PC-3 (cell line): ENCODE measurements at regions not wholly inside any gene's neighbourhood (a gene's known extent, or its start where the extent isn't known, plus 50 kb on each side); places are given as distances from the start of the nearest gene placed in this dataset.

Source experiments
- EZH2phosphoT487 ChIP-seq: fragments of 300-600 bp; sonication (generic); IDR thresholded peaks from 2 replicates; pipeline ENCODE4 v1.6.1; 2018; ENCODE audit warnings: mild to moderate bottlenecking, antibody characterized with exemption, low read length, borderline replicate concordance
- TF ChIP-seq, protein P1 (sequence below): fragments of 300-600 bp; sonication (generic); conservative IDR thresholded peaks from 2 replicates; pipeline ENCODE4 v1.5.1; 2017; ENCODE audit warnings: antibody characterized with exemption, low read depth, mild to moderate bottlenecking, low read length

DNA sequence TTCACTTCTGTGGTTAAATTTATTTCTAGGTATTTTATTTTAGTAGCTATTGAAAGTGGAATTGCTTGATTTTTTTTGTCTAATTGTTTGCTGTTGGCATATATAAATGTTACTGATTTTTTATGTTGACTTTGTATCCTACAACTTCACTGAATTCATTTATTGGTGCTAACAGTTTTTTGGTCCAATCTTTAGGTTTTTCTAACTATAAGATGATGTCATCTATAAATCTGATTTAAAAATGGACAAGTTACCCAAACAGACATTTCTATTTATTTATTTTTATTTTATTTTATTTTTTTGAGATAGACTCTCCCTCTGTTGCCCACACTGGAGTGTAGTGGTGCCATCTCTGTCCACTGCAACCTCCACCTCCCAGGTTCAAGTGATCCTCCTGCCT, 162.3 kb downstream of the COX7C start:
- TF ChIP-seq, protein P1, sequence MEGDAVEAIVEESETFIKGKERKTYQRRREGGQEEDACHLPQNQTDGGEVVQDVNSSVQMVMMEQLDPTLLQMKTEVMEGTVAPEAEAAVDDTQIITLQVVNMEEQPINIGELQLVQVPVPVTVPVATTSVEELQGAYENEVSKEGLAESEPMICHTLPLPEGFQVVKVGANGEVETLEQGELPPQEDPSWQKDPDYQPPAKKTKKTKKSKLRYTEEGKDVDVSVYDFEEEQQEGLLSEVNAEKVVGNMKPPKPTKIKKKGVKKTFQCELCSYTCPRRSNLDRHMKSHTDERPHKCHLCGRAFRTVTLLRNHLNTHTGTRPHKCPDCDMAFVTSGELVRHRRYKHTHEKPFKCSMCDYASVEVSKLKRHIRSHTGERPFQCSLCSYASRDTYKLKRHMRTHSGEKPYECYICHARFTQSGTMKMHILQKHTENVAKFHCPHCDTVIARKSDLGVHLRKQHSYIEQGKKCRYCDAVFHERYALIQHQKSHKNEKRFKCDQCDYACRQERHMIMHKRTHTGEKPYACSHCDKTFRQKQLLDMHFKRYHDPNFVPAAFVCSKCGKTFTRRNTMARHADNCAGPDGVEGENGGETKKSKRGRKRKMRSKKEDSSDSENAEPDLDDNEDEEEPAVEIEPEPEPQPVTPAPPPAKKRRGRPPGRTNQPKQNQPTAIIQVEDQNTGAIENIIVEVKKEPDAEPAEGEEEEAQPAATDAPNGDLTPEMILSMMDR = no peak
- TF ChIP-seq EZH2phosphoT487 = no peak
